Stimulated activated CD8-positive, alpha-beta memory T cell treated with anti-CD3 and anti-CD28 coated beads, Interleukin-12 subunit alpha, Interleukin-12 subunit beta, amount 100 ng/mL, for 4 hours (primary cell): ENCODE measurements at regions not wholly inside any gene's neighbourhood (a gene's known extent, or its start where the extent isn't known, plus 50 kb on each side); places are given as distances from the start of the nearest gene placed in this dataset.

ENCODE experiments used
- DNase-seq: peaks from one replicate; pipeline ENCODE4 v3.0.0-alpha.2; 2020; ENCODE audit warnings: low read depth

GRCh38 chr2:120852200-120852815 lies 116.6 kb downstream of the GLI2 start:
- no peak for DNase-seq

GRCh38 chr2:120853306-120854013 lies 117.8 kb downstream of the GLI2 start:
- DNase-seq, result no peak

DNA sequence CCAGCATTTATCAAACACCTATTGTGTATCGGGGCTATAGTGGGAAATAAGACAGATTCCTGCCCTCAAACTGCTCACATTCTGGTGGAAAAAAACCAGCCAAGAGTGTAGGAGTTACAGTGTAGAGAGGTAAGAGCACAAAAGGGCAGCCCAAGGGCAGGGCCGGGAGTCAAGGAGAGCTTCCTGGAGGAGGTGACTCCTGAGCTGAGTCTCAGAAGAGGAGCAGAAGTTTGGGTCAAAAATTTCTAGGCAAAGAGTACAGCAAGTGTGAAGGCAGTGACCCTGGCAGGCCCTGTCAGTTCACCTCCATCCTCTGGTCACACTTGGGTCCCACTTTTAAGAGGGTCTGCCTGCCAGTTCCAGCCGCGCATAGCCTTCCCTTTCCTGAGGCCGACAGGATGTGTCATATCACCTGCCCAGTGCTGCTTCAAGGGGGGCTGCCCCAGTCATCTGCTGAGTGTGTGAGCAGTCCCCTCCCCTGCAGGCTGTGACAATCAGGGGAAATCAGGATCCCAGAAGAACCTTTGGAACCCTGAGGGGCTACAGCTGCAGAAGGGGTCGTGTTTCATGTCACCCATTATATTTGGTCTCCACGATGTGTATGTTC lies 118.4 kb downstream of the GLI2 start:
- DNase-seq, result no peak

DNA sequence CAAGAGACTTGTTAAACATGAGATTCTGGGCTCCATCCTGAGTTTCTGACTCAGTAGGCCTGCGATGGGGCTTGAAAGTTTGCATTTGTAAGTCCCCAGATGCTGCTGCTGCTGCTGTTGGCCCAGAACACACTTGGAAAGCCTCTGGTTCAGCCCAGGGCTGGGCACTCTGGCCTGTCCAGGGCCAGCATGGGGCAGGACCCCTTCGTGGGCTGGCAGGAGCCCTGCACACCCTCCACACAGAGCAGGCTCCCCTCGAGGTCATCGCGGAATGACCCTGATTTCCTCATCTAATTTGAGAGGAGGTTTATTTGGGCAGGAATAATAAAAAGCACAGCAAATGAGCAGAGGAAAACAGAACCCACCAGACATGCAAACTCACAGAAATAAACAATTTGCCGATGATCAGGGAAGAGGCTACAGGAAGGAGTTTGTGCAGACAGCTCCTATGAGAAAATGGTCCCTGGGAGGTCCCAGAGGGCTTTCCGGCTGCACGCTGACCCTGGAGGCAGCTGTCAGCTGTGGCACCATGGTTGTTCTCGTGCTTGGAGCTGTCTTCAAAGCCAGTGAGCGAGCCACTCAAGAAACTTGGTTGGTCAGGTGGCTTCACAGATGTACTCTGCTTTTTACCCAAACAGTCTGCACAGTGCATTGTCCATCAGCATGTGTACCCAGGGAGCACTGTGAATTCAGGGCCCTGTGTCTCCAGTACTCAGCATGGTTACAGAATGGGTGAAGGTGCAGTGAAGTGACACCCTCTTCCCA lies 119.3 kb downstream of the GLI2 start:
- no peak for DNase-seq

- DNase-seq, result no peak
These were observed 120.3 kb downstream of the GLI2 start for GRCh38 chr2:120855855-120856405.

GRCh38 chr2:120856421-120856862 lies 120.8 kb downstream of the GLI2 start:
- DNase-seq, result no peak

DNA sequence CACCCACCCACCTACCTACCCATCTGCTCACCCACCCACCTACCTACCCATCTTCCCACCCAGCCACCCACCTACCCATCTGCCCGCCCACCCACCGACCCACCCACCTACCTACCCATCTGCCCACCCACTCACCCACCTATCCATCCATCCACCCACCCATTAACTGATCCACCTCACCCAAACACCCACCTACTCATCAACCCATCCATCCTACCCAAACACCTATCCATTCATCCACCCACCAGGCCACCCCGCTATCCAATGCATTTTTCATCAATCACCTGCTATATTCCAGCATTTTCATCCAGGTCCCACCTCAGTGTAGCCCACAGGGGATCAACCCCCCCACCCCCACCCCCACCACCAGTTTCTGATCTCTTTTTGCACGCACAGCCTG lies 121.8 kb downstream of the GLI2 start:
- DNase-seq, result no peak

DNA sequence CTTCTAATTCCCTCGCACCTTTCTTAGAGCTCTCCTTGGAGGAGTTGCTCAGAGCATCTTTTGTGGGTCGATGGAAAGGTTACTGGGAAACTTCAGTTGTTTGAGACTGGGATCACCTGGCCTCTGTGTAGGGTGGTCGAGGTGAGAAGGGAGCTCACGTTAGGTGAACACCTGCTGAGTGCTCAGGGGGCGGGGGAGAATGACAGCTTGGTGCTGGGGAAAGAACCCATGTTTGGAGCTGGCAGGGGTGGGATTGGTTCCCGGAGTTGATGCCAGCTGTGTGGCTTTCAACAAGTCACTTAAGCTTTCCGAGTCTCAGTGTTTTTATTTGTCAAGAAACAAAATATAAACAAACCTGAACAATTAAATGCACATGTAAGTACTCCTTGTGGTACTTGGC lies 122.3 kb downstream of the GLI2 start:
- no peak for DNase-seq

DNA sequence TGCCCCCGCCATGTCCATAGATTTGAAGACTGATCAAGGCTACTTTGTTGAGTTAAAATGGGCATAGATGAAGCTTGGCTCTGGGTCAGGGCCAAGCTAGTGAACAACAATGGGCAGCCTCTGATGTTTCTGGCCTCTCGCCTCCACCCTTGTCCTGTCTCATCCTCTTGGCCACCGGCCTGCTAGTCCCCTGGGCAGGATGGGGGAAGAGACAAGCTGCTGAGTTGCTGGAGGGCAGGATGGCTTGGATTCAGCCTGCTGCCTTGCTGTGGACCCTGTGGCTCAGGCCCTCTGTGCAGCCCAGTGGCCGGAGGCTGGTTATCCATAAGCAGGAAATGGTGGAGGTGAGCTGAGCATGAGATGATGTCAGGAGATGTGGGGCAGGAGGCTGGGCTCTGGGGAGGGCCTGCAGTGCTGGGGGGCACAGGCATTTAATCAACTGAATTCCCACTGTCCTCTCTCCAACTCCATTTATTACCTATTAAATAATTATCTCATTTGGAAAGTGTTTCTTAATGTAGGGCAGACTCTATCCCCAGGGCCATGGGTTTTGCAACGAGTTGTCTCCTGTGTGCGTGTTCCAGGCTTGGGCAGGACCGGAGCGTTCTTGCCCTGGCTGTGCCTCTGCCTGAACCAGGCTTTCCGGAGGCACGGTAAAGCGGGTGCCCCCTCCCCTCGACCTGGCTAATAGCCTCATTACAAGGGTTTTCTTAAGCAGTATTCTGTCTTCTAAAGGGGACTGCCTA lies 122.9 kb downstream of the GLI2 start:
- DNase-seq, result no peak

- no peak for DNase-seq
These were observed 123.5 kb downstream of the GLI2 start for GRCh38 chr2:120859128-120859527.

DNA sequence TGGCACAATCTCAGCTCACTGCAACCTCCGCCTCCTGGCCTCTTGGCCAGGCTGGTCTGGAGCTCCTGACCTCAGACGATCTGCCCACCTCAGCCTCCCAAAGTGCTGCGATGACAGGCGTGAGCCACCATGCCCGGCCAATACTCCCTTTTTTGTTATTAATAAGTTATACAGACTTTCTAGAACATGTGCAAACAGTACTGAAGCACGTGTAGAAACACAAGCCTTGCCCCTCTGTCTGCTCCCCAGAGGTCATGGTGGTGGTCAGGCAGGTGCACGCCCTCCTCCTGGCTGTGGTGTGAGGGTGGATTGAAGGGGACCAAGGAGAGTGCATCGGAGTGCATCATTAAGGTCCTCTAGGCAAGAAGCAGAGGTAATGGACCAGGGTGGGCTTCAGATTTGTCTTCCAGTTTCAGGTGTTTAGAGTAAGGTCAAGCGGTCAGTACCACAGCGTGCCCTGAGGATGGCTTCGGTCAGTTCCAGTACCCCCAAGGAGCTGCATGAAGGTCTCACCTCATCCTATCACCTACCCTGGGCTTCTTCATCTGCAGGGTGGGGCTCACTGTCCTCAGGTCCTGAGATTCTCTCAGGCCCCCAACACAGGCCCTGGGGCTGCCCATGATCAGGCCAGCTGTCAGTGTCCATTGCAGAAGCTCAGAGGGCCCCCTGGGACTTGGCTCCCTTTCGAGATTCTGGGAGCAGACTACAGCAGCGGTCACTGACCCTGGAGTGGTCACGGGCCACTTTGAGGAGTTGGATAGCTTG lies 124.3 kb downstream of the GLI2 start:
- DNase-seq, result no peak

DNA sequence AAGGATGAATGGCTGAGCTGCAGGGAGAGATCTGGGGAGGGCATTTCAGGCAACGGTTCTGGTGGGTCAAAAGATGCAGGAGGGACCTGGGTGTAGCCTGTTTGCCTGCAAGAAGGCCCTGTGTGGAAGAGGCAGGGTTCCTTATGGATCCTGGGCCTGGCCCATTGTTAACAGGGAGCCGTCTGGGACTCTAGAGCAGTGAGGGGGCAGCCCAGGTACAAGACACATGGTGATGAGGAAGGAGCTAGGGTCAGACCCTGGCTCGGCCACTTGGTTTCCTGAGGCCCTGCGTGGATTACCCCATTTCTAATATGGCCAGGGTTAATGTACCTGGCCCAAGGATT lies 124.9 kb downstream of the GLI2 start:
- no peak for DNase-seq

- no peak for DNase-seq
These were observed 125.5 kb downstream of the GLI2 start for GRCh38 chr2:120861191-120861575.

GRCh38 chr2:120861576-120862191 lies 126.0 kb downstream of the GLI2 start:
- no peak for DNase-seq

DNA sequence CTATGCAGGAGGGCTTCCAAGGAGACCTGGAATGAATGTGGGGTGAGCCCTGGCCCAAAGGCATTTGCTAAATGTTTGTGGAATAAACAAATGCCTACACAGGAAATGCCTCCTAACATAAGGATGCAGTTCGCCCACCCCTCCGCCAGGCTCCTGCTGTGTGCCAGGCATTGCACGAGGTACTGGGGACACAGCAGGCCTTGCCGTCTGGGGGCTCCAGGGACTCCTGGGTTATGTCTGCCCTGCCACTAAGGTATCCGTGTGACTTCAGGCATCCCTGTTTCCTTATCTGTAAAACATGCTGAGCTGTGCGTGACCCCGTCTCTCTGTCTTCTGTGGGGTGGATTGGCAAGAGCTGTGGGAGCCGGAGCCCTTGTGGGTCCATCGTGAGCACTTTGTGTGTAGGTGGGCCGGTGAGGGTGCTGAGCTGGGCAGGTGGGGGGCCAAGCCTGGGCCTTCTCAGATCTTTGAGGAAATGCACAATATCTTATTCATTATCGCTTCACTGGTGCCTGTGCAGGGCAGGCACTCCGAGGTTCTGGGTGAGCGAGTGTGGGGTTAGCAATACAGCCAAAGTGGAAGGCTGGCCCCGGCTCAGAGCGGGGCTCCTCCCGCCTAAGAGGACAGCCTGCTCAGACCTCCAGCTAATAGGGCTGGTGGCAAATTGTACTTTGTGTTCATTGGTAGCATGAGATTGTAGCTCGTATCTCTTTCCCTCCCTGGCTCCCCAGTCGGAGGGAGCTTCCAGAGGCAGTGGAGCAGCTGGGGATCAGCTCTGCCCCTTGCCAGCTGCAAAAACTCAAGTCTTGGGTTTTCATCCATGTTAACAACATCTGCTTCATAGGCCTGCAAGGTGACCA lies 126.8 kb downstream of the GLI2 start:
- DNase-seq, result no peak

GRCh38 chr2:120863146-120863545 lies 127.5 kb downstream of the GLI2 start:
- DNase-seq, result no peak

DNA sequence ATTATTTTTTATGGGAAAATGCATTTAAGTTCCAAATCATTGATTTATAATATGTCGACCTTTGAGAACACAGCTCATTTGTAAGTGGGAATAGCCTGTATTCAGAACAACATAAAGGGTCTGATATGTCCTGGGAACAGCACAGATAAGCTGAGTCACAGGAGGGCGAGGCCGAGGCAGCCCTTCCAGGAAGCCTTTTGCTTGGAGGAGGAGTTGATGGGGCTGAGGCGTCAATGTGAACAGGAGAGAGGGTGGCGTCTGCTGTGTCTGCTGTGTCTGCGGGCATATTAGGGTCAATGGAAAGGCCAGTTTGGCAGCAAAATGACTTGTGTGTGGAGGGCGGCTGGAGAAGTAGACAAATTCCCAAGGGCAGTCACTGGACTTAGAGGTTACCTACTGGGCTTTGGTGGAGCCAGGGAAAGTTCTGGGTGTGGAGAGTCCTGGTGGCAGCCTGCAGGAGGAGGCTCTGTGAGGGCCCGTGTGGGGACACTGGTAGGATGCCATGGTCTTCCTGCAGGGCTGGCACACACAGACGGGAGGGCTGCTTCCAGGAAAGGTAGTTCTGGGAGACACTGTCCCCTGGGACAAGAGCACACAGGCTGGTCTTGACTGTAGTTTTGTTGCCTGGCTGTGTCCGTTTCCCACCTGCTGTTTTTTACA lies 128.1 kb downstream of the GLI2 start:
- DNase-seq, result no peak

DNA sequence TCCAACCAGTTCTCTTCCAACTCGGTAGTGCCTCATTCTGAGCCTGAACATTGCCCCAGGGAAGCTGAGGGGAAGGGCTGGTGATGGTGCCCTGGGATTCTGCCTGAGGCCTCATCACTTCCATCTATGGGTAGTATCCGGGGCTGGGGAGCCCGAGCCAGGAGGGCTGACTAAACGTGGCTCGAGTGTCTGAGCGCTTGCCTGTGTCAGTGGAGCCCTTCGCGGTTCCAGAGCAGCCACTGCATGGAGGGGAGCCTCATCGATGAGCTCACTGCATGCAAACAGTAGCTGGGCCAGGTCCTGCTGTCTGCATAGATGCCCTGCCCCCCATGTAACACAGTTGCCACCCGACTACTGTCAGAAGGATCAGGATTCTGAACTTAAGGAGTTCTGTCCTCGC lies 129.3 kb downstream of the GLI2 start:
- no peak for DNase-seq

GRCh38 chr2:120865656-120866055 lies 130.0 kb downstream of the GLI2 start:
- DNase-seq, result no peak
